Progenitor cell of endocrine pancreas (in vitro differentiated cells): ENCODE measurements at regions not wholly inside any gene's neighbourhood (a gene's known extent, or its start where the extent isn't known, plus 50 kb on each side); places are given as distances from the start of the nearest gene placed in this dataset.

ENCODE experiments used
- DNase-seq: peaks from one replicate; pipeline ENCODE4 v3.0.0; 2021; ENCODE audit warnings: low spot score; ENCODE audit not compliant: unreplicated experiment
- H3K27ac Mint-ChIP-seq: 2 replicates; pipeline ENCODE4 v1.8.0; 2021; ENCODE audit warnings: mild to moderate bottlenecking, moderate library complexity, mixed read lengths
- H3K27me3 Mint-ChIP-seq: 2 replicates; pipeline ENCODE4 v1.8.0; 2021; ENCODE audit warnings: mixed read lengths
- H3K36me3 Mint-ChIP-seq: 2 replicates; pipeline ENCODE4 v1.8.0; 2022; ENCODE audit warnings: mixed read lengths; ENCODE audit not compliant: insufficient read depth
- H3K4me1 Mint-ChIP-seq: 2 replicates; pipeline ENCODE4 v1.8.0; 2021; ENCODE audit warnings: low read depth, mixed read lengths
- H3K4me3 Mint-ChIP-seq: 2 replicates; pipeline ENCODE4 v1.8.0; 2021; ENCODE audit warnings: low read depth, mild to moderate bottlenecking, moderate library complexity, mixed read lengths
- H3K9me3 Mint-ChIP-seq: 2 replicates; pipeline ENCODE4 v1.8.0; 2021; ENCODE audit warnings: low read depth, mixed read lengths
- TF ChIP-seq, protein P1 (sequence below): fragments of 200-600 bp; sonication (generic); IDR thresholded peaks from one replicate; pipeline ENCODE4 v1.5.0; 2021; ENCODE audit warnings: antibody characterized with exemption, mild to moderate bottlenecking; ENCODE audit not compliant: unreplicated experiment

DNA sequence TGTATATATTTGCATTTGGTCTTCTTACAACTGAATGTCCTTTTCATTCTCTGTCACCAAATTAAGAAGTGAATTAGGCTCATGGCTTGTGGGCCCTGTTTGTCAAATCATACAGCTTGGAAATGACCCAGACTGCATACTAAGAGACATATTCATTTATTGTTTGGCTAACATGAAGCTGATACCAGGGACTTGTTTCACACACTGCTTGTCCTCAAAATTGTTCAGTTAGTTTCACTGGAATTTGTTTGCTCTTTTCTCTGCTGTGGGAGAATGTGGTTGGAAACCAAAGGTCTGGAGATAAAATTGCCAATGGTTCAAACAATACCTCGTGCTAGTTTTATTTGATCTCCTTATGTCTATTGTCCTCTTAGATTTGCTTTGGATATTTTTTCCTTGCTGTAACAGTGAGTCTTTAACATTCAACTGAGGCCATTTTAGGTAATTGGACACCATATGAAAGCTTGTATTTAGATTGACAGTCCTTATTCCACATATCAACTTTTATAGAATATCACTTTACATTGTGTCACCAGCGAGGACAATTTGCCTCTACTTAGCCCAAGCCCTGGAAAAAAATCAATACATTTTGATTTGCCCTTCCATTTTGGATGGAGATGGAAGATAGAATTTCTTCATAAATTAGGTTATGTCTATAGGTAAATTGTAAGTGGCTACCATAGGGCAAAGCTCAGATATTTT is 144.3 kb upstream of the MTAP start:
- TF ChIP-seq, protein P1, sequence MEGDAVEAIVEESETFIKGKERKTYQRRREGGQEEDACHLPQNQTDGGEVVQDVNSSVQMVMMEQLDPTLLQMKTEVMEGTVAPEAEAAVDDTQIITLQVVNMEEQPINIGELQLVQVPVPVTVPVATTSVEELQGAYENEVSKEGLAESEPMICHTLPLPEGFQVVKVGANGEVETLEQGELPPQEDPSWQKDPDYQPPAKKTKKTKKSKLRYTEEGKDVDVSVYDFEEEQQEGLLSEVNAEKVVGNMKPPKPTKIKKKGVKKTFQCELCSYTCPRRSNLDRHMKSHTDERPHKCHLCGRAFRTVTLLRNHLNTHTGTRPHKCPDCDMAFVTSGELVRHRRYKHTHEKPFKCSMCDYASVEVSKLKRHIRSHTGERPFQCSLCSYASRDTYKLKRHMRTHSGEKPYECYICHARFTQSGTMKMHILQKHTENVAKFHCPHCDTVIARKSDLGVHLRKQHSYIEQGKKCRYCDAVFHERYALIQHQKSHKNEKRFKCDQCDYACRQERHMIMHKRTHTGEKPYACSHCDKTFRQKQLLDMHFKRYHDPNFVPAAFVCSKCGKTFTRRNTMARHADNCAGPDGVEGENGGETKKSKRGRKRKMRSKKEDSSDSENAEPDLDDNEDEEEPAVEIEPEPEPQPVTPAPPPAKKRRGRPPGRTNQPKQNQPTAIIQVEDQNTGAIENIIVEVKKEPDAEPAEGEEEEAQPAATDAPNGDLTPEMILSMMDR = no peak
- no peak overlapping the region for H3K4me3 Mint-ChIP-seq
- no peak for DNase-seq
- no peaks in the 10 kb centered on the region for H3K9me3 Mint-ChIP-seq
- H3K27ac Mint-ChIP-seq = no peak overlapping the region
- H3K36me3 Mint-ChIP-seq = no peaks in the 10 kb centered on the region
- H3K27me3 Mint-ChIP-seq = no peaks in the 10 kb centered on the region
- H3K4me1 Mint-ChIP-seq = peaks cover 13% of the 10 kb centered on the region

- Mint-ChIP-seq H3K4me1 (peaks cover 13% of the 10 kb centered on the region), H3K27me3 (no peaks in the 10 kb centered on the region), H3K9me3 (no peaks in the 10 kb centered on the region), H3K27ac (no peak overlapping the region), H3K36me3 (no peaks in the 10 kb centered on the region), H3K4me3 (no peak overlapping the region)
- no peak for DNase-seq
- TF ChIP-seq, protein P1 = no peak
Measured at GRCh38 chr9:21660976-21661375, 141.5 kb upstream of the MTAP start.

- no peaks in the 10 kb centered on the region for H3K36me3 Mint-ChIP-seq
- H3K4me1 Mint-ChIP-seq = peaks cover 13% of the 10 kb centered on the region
- H3K27me3 Mint-ChIP-seq = no peaks in the 10 kb centered on the region
- H3K4me3 Mint-ChIP-seq = no peak overlapping the region
- H3K27ac Mint-ChIP-seq = no peak overlapping the region
- no peaks in the 10 kb centered on the region for H3K9me3 Mint-ChIP-seq
- TF ChIP-seq, protein P1 = no peak
- no peak for DNase-seq
Measured at GRCh38 chr9:21661626-21662025, 140.8 kb upstream of the MTAP start.

DNA sequence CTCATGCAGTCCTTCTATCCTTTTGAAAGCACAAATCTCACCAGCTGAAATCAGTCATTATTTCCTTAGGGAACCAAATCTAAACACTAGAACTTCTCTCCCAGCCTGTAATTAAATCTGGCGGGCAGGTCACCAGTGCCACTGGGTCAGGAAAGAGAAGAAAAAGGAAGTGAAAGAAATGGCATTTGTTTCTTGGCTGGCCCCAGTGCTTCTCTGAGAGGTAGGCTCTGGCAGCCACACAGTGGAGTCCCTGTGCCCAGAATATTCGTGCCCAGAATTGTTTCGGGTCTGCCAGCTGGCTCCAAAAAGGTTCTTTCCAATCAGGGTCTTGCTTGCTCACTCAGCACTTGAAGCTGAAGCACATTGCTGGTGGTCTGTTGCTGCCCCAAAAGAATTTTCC is 133.9 kb upstream of the MTAP start:
- no peak for DNase-seq
- H3K4me3 Mint-ChIP-seq = no peak overlapping the region

GRCh38 chr9:21669701-21670100 is 132.7 kb upstream of the MTAP start:
- Mint-ChIP-seq H3K27ac (no peak overlapping the region), H3K36me3 (no peaks in the 10 kb centered on the region), H3K4me1 (peaks cover 11% of the 10 kb centered on the region), H3K4me3 (no peak overlapping the region), H3K9me3 (no peaks in the 10 kb centered on the region), H3K27me3 (no peaks in the 10 kb centered on the region)
- DNase-seq = no peak
- TF ChIP-seq, protein P1 = no peak

More for the DNA sequence above, 133.9 kb upstream of the MTAP start:
- Mint-ChIP-seq H3K36me3 (no peaks in the 10 kb centered on the region), H3K9me3 (no peaks in the 10 kb centered on the region), H3K4me1 (peaks cover 11% of the 10 kb centered on the region), H3K27me3 (no peaks in the 10 kb centered on the region), H3K27ac (no peak overlapping the region)
- TF ChIP-seq, protein P1 = no peak
